ENCODE measurements at regions not wholly inside any gene's neighbourhood (a gene's known extent, or its start where the extent isn't known, plus 50 kb on each side); places are given as distances from the start of the nearest gene placed in this dataset.

DNA sequence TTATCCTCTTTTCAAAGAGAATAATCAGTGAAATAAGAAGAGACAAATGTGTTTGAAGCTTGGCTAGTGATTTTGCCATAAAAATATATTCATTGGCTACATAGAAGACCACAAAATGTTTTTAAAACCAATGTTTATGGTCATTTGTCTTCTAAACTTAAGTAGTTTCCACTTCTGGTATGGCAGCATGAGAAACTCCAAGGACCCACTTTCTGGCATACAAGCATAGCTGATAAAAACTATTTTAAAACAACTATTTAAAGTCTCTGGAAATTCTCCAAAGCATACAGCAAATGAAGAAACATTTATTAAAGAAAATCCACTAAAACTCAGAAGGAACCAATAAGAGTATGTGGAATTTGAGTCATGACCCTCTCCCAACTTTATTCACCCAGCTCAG is 89.2 kb upstream of the TOMM7 start:
- DNase-seq (ENCODE audit: low read depth in 2 of 2): no peak

- no peak for DNase-seq (ENCODE audit: low read depth in 2 of 2)
Observed at GRCh38 chr7:22909917-22910316, 87.3 kb upstream of the TOMM7 start.

- DNase-seq (ENCODE audit: low read depth in 2 of 2): no peak
Observed at GRCh38 chr7:22907805-22908204, 85.2 kb upstream of the TOMM7 start.

- DNase-seq (ENCODE audit: low read depth in 2 of 2): no peak
Observed at GRCh38 chr7:22900784-22901183, 78.1 kb upstream of the TOMM7 start.

DNA sequence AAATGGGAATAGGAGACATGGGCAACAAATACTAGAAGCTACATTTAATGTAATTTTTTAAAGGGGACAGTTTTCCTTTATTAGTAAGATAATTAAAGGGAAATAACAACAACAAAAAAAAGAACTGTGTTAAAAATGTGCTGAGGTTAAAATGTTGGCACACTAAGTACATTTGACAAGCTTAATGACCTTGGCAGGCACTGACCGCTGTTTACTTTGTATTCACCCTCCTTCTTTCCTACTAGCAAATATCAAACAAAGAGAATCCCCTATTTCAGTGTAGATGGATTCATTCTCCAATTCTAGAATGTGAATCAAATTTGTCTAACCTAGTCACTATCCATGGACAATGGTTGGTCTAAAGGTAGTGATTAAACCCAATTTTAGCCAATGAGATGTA is 77.5 kb upstream of the TOMM7 start:
- no peak for DNase-seq (ENCODE audit: low read depth in 2 of 2)

DNA sequence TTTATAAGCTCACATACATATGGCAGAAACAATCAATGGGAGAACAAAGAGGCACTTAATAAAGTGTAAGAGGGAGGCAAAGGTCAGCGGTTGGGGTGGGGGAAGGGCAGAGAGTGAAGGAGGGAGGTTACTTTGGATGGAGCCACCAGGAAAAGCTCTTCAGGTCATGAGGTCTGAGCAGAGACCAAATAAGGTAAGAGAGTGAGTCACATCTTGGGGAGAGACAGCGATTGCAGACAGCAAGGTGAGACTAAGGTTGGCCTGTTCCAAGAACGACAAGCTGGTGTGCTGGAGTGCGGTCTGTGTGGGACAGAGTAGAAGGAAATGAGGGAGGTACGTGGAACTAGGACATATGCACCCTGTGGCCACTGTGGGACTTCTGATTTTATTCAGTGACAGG is 74.3 kb upstream of the TOMM7 start:
- DNase-seq (ENCODE audit: low read depth in 2 of 2): no peak

GRCh38 chr7:22895828-22896165 is 73.1 kb upstream of the TOMM7 start:
- no peak for DNase-seq (ENCODE audit: low read depth in 2 of 2)

DNA sequence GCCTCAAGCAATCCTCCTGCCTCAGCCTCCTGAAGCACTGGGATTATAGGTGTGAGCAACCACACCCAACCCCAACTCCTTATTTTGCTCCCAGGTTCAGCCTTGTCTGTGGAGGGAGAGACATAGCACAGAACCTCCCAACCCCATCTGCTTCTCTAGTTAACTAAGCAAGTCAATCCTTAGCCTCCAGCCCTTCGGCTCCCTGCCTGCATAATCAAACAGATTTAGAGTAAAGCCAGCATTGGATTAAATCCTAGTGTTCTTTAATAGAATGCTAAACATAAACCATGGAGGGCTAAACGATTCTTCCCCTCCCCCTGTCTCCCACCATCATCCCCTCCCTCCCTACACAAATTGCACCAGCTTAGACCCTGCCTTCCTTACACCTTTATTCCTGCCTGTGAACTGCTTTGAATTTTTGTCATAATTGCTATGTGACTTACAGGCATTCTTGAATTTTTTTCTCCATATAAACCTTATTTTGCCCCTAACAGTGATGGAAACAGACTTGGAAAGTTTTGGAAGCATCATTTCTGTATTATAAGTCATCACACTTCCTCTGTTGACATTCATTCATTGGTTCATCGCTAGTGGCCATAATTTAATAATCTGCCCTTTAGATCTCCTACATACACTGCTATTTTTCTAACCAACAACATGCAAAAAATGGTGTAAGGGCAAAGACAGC is 72.6 kb upstream of the TOMM7 start:
- no peak for DNase-seq (ENCODE audit: low read depth in 2 of 2)

DNA sequence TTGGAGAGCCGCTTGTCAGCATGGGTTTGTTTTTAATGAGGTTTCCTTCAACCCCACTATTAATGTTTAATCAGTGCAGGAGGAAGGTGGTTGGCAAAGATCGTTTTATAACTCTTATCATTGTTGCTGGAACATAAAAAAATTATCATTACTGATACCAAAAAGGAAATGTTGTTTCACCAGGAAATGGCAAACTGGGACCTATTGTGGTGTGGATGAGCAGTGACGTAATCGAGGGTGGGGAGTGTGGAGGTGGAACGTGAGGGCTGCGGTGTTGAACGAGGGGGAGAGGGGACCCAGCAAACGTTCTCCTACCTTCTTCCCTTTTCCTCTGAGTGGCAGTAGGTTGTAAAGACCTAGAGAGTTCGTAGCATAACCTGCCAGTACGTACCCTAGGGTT is 71.9 kb upstream of the TOMM7 start:
- no peak for DNase-seq (ENCODE audit: low read depth in 2 of 2)

GRCh38 chr7:22890773-22891172 is 68.1 kb upstream of the TOMM7 start:
- no peak for DNase-seq (ENCODE audit: low read depth in 2 of 2)

- no peak for DNase-seq (ENCODE audit: low read depth in 2 of 2)
Observed at GRCh38 chr7:22885797-22886261, 63.2 kb upstream of the TOMM7 start.

DNA sequence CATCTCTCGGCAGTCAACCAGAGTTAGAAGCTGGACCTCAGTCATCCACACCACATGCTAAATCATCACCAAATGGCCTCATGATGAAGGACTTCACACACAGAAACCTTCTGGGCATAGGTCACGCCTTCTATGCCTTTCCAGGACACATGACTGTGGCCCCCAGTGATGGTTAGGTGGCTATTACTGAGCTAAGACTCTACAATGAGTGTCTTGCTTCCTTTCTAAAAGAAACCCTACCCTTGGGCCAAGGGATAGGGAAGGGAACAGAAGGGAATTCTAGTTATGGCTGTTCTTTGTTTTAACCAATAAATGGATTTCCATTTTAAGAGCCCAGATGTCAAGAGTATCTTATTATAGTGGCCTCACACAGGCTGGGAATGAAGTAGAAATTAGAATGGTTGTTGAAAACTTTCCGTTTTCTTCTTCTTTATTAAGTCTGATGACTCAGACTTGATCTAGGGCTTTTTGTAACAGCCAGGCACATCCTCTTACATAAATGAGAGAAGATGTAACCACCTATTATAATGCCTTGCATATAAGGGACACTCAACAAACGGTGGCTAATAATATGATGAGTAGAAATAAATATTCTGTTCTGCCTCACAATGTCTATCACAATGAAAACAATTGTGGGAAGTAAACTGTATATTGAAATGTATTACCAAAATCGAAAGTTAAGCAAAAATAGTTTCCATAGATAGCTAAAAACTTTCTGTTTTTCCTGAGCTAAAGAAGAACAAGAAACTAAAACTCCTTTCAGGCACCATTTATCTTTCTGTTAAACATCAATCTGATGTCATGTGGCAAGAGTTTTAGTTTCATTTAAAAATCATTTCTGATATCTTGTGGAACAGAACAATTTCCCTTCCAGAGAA is 62.5 kb upstream of the TOMM7 start:
- no peak for DNase-seq (ENCODE audit: low read depth in 2 of 2)

- no peak for DNase-seq (ENCODE audit: low read depth in 2 of 2)
Observed at GRCh38 chr7:22882106-22882505, 59.5 kb upstream of the TOMM7 start.

DNA sequence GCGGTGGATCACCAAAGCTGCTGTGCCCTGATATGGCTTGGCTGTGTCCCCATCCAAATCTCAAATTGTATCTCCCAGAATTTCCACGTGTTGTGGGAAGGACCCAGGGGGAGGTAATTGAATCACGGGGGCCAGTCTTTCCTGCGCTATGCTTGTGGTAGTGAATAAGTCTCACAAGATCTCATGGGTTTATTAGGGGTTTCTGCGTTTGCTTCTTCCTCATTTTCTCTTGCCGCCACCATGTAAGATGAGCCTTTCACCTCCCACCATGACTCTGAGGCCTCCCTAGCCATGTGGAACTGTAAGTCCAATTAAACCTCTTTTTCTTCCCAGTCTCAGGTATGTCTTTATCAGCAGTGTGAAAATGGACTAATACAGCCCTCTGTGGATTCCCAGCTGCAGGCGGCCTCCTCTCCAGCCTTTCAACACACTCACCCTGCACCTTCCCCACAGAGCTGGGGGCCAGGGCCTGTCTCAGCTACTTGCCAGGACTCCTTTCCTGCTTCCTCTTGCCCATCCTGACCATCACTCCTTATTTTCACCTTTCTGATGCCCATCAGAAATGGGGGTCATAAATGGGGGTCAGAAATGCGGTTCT is 57.2 kb upstream of the TOMM7 start:
- no peak for DNase-seq (ENCODE audit: low read depth in 2 of 2)

GRCh38 chr7:22879280-22879679 is 56.6 kb upstream of the TOMM7 start:
- no peak for DNase-seq (ENCODE audit: low read depth in 2 of 2)

DNA sequence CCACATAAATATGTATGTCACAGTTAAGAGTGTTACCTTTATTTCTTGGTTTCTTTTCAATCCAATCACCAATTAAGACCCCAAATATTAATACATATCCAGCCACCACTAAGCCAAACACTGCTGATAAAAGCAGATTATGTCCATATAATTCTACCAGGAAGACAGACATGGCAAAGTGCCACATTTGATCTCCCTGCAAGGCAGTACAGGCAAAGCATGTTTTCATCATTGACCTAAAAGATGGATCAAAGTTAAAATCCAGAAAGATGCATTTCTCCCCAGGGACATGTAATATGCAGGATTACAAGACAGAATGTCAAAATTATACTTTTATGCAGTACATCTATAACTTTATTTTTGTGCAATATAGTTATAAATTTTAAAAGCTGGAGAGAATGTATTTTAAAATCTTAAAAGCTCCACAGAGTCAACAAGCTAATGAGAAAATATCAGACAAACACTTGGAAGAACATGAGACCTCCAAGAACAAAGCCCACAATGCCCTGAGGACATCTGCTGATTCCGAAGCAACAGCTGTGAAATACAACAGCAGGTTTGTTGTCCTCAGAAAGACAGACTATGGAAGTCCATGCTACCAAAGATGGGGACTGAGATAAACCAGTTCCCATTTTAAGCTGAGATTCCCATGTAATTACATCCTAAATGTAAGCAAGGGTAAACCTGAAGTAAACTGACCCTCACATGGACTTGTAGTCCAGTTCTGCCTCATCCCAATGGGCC is 54.5 kb upstream of the TOMM7 start:
- no peak for DNase-seq (ENCODE audit: low read depth in 2 of 2)

GRCh38 chr7:22875470-22875869 is 52.8 kb upstream of the TOMM7 start:
- DNase-seq (ENCODE audit: low read depth in 2 of 2): no peak

DNA sequence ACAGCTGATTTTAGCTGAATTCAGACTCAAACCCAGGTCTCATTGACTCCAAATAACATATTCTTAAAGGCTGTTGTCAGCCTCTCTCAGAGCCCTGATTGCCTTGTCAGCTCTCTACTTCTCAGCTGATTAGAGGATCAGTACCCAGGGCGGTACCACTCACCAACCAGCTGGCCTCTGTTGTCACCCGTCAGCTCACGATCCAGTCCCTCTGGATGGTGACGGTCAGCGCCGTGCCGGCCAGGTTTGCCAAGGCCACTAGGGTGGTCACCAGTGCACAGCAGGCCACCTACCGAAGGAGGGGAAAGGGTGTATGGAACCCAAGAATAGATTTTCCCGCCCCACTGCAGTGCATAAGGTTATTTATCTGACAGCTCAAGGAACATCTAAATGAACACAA is 52.3 kb upstream of the TOMM7 start:
- no peak for DNase-seq (ENCODE audit: low read depth in 2 of 2)

Measured in fibroblast of skin of left quadriceps (primary cell).